Neural progenitor cell (in vitro differentiated cells): ENCODE measurements at regions not wholly inside any gene's neighbourhood (a gene's known extent, or its start where the extent isn't known, plus 50 kb on each side); places are given as distances from the start of the nearest gene placed in this dataset.

Experiments
- DNase-seq: peaks from one replicate; pipeline ENCODE4 v3.0.0-alpha.2; 2016; ENCODE audit warnings: low spot score
- H2AFZ ChIP-seq: fragments of 200-600 bp; sonication (generic); replicated peaks from 2 replicates; pipeline ENCODE4 v1.6.1; 2016; ENCODE audit warnings: antibody characterized with exemption
- H3F3A ChIP-seq: fragments of 200-600 bp; sonication (generic); 2 replicates; pipeline ENCODE4 v1.6.1; 2016; ENCODE audit warnings: antibody characterized with exemption, low read depth
- H3K27ac ChIP-seq: fragments of 200-600 bp; sonication (generic); 2 replicates; pipeline ENCODE4 v1.5.1; 2016; ENCODE audit warnings: mild to moderate bottlenecking
- H3K27me3 ChIP-seq: fragments of 200-600 bp; sonication (generic); 2 replicates; pipeline ENCODE4 v1.6.1; 2016; ENCODE audit warnings: mild to moderate bottlenecking, moderate library complexity
- H3K36me3 ChIP-seq: fragments of 200-600 bp; sonication (generic); 2 replicates; pipeline ENCODE4 v1.5.1; 2016
- H3K4me1 ChIP-seq: fragments of 200-600 bp; sonication (generic); 2 replicates; pipeline ENCODE4 v1.6.1; 2016; ENCODE audit warnings: mixed run types
- H3K4me2 ChIP-seq: fragments of 200-600 bp; sonication (generic); 2 replicates; pipeline ENCODE4 v1.6.1; 2016
- H3K4me3 ChIP-seq: fragments of 200-600 bp; sonication (generic); 2 replicates; pipeline ENCODE4 v1.5.1; 2016
- H3K79me2 ChIP-seq: fragments of 200-600 bp; sonication (generic); 2 replicates; pipeline ENCODE4 v1.6.1; 2016; ENCODE audit warnings: low read depth
- H3K9ac ChIP-seq: fragments of 200-600 bp; sonication (generic); 2 replicates; pipeline ENCODE4 v1.6.1; 2016
- H3K9me3 ChIP-seq: fragments of 200-600 bp; sonication (generic); 2 replicates; pipeline ENCODE4 v1.5.1; 2016; ENCODE audit warnings: low read depth
- H4K20me1 ChIP-seq: fragments of 200-600 bp; sonication (generic); 2 replicates; pipeline ENCODE4 v1.6.1; 2016; ENCODE audit warnings: low read depth
- H3K27ac Mint-ChIP-seq: 3 replicates; pipeline ENCODE4 v1.8.0; 2021; ENCODE audit warnings: mixed read lengths
- H3K27me3 Mint-ChIP-seq: 2 replicates; pipeline ENCODE4 v1.8.0; 2022; ENCODE audit warnings: low read depth, mild to moderate bottlenecking, inconsistent platforms, moderate library complexity, mixed read lengths; ENCODE audit not compliant: insufficient read depth
- H3K36me3 Mint-ChIP-seq: 3 replicates; pipeline ENCODE4 v1.8.0; 2021; ENCODE audit warnings: mixed read lengths
- H3K4me1 Mint-ChIP-seq: 3 replicates; pipeline ENCODE4 v1.8.0; 2021; ENCODE audit warnings: mixed read lengths
- H3K4me3 Mint-ChIP-seq: 3 replicates; pipeline ENCODE4 v1.8.0; 2021; ENCODE audit warnings: mild to moderate bottlenecking, moderate library complexity, mixed read lengths
- H3K9me3 Mint-ChIP-seq: 3 replicates; pipeline ENCODE4 v1.8.0; 2020; ENCODE audit warnings: mixed read lengths
- EZH2 ChIP-seq: fragments of 200-600 bp; sonication (generic); IDR thresholded peaks from 2 replicates; pipeline ENCODE4 v1.6.1; 2017; ENCODE audit warnings: antibody characterized with exemption, mild to moderate bottlenecking, moderate library complexity
- EZH2phosphoT487 ChIP-seq: fragments of 200-600 bp; sonication (generic); IDR thresholded peaks from 2 replicates; pipeline ENCODE4 v1.6.1; 2017; ENCODE audit warnings: antibody characterized with exemption
- TF ChIP-seq, protein P1 (sequence below): fragments of 200-600 bp; sonication (generic); IDR thresholded peaks from 2 replicates; pipeline ENCODE4 v1.5.1; 2017; ENCODE audit warnings: antibody characterized with exemption, mild to moderate bottlenecking

DNA sequence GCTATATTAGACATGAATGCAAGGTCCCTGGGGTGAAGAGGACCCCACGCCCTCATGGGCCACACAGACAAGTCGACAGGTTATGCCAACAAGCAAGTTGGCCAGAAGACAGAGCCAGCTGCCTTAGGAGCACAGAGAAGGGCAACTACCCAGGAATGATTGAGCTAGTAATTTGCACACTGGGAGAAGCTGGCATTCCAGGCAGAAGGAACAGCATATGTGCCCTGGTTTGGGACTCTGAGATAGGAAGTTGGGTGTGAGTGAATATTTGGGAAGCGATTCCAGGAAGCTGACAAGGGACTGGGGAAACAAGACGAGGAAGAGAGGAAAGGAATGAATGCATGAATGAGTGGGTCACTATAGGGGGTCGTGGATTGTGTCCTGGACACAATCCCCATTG is 203.7 kb upstream of the CDH5 start:
- H3K27me3 ChIP-seq = no peaks in the 10 kb centered on the region
- H3K9me3 ChIP-seq = no peaks in the 10 kb centered on the region
- peaks cover 2% of the 10 kb centered on the region for H3K36me3 Mint-ChIP-seq
- no peak overlapping the region for H3K4me2 ChIP-seq
- H2AFZ ChIP-seq = no peak overlapping the region
- H3K36me3 ChIP-seq = no peaks in the 10 kb centered on the region
- no peaks in the 10 kb centered on the region for H4K20me1 ChIP-seq
- peaks cover 8% of the 10 kb centered on the region for H3K27me3 Mint-ChIP-seq
- H3K9me3 Mint-ChIP-seq = peaks cover 6% of the 10 kb centered on the region
- H3K79me2 ChIP-seq = no peaks in the 10 kb centered on the region
- H3K4me1 Mint-ChIP-seq = peaks cover 9% of the 10 kb centered on the region
- TF ChIP-seq EZH2phosphoT487 (no peak), EZH2 (no peak)
- TF ChIP-seq, protein P1, sequence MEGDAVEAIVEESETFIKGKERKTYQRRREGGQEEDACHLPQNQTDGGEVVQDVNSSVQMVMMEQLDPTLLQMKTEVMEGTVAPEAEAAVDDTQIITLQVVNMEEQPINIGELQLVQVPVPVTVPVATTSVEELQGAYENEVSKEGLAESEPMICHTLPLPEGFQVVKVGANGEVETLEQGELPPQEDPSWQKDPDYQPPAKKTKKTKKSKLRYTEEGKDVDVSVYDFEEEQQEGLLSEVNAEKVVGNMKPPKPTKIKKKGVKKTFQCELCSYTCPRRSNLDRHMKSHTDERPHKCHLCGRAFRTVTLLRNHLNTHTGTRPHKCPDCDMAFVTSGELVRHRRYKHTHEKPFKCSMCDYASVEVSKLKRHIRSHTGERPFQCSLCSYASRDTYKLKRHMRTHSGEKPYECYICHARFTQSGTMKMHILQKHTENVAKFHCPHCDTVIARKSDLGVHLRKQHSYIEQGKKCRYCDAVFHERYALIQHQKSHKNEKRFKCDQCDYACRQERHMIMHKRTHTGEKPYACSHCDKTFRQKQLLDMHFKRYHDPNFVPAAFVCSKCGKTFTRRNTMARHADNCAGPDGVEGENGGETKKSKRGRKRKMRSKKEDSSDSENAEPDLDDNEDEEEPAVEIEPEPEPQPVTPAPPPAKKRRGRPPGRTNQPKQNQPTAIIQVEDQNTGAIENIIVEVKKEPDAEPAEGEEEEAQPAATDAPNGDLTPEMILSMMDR = no peak
- no peak overlapping the region for H3K4me3 Mint-ChIP-seq
- DNase-seq = no peak
- no peak overlapping the region for H3K27ac ChIP-seq
- no peaks in the 10 kb centered on the region for H3K4me1 ChIP-seq
- H3K9ac ChIP-seq = no peak overlapping the region
- H3K27ac Mint-ChIP-seq = no peak overlapping the region
- H3K4me3 ChIP-seq = no peak overlapping the region
- H3F3A ChIP-seq = no peaks in the 10 kb centered on the region

GRCh38 chr16:66161942-66162341 is 204.5 kb upstream of the CDH5 start:
- Histone ChIP-seq H3K27me3 (no peaks in the 10 kb centered on the region), H3K9me3 (no peaks in the 10 kb centered on the region), H2AFZ (no peak overlapping the region), H3K79me2 (no peaks in the 10 kb centered on the region), H3K4me1 (no peaks in the 10 kb centered on the region), H3K27ac (no peak overlapping the region), H3K36me3 (no peaks in the 10 kb centered on the region), H3K4me2 (no peak overlapping the region), H3F3A (no peaks in the 10 kb centered on the region), H4K20me1 (no peaks in the 10 kb centered on the region), H3K4me3 (no peak overlapping the region), H3K9ac (no peak overlapping the region)
- DNase-seq = no peak
- H3K4me3 Mint-ChIP-seq = no peak overlapping the region
- no peak overlapping the region for H3K27ac Mint-ChIP-seq
- peaks cover 9% of the 10 kb centered on the region for H3K4me1 Mint-ChIP-seq
- H3K27me3 Mint-ChIP-seq = peaks cover 8% of the 10 kb centered on the region
- peaks cover under 1% of the 10 kb centered on the region for H3K9me3 Mint-ChIP-seq
- H3K36me3 Mint-ChIP-seq = no peaks in the 10 kb centered on the region
- TF ChIP-seq EZH2 (no peak), EZH2phosphoT487 (no peak)
- TF ChIP-seq, protein P1 = no peak

DNA sequence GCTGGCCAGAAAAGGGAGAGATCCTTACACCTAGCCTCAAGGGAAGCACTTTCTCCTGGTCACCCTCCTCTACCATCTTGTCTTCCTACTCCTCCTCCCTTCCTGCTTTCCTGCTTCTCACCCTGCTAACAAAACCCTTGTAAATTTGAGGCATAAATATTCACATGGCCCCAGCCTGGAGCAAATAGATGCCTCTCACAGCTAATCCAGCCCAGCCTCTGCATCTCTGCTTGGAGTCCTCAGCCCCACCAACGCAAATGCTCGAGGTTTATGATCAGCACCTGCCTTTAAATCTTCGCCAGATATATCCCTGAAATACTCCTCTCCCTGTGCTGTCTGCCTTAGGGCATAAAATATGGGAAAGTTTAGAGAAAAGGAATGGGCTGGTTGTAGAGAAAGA is 205.2 kb upstream of the CDH5 start:
- Histone ChIP-seq H3K9me3 (no peaks in the 10 kb centered on the region), H3K4me1 (no peaks in the 10 kb centered on the region), H3K79me2 (no peaks in the 10 kb centered on the region), H3K4me3 (no peak overlapping the region), H3K4me2 (no peak overlapping the region), H3K36me3 (no peaks in the 10 kb centered on the region), H3K27me3 (no peaks in the 10 kb centered on the region), H3F3A (no peaks in the 10 kb centered on the region), H3K9ac (no peak overlapping the region), H2AFZ (peak overlapping the region; percentile 12), H4K20me1 (no peaks in the 10 kb centered on the region), H3K27ac (no peak overlapping the region)
- Mint-ChIP-seq H3K9me3 (no peaks in the 10 kb centered on the region), H3K27me3 (peaks cover 8% of the 10 kb centered on the region), H3K4me1 (peaks cover 9% of the 10 kb centered on the region), H3K27ac (no peak overlapping the region), H3K36me3 (no peaks in the 10 kb centered on the region), H3K4me3 (no peak overlapping the region)
- TF ChIP-seq EZH2 (no peak), EZH2phosphoT487 (no peak)
- TF ChIP-seq, protein P1 = no peak
- no peak for DNase-seq

GRCh38 chr16:66159987-66160386 is 206.5 kb upstream of the CDH5 start:
- Histone ChIP-seq H3K27me3 (no peaks in the 10 kb centered on the region), H3K27ac (no peak overlapping the region), H4K20me1 (no peaks in the 10 kb centered on the region), H3K4me3 (no peak overlapping the region), H3K79me2 (no peaks in the 10 kb centered on the region), H3K9ac (no peak overlapping the region), H2AFZ (no peak overlapping the region), H3K9me3 (no peaks in the 10 kb centered on the region), H3K36me3 (no peaks in the 10 kb centered on the region), H3K4me1 (no peaks in the 10 kb centered on the region), H3F3A (no peaks in the 10 kb centered on the region), H3K4me2 (no peak overlapping the region)
- H3K9me3 Mint-ChIP-seq = no peaks in the 10 kb centered on the region
- TF ChIP-seq, protein P1 = peak; percentile 15
- TF ChIP-seq EZH2phosphoT487 = no peak
- no peak overlapping the region for H3K4me3 Mint-ChIP-seq
- DNase-seq = no peak
- peaks cover 4% of the 10 kb centered on the region for H3K4me1 Mint-ChIP-seq
- H3K36me3 Mint-ChIP-seq = no peaks in the 10 kb centered on the region
- H3K27ac Mint-ChIP-seq = no peak overlapping the region
- peaks cover 10% of the 10 kb centered on the region for H3K27me3 Mint-ChIP-seq
